ENCODE measurements at regions not wholly inside any gene's neighbourhood (a gene's known extent, or its start where the extent isn't known, plus 50 kb on each side); places are given as distances from the start of the nearest gene placed in this dataset.

DNA sequence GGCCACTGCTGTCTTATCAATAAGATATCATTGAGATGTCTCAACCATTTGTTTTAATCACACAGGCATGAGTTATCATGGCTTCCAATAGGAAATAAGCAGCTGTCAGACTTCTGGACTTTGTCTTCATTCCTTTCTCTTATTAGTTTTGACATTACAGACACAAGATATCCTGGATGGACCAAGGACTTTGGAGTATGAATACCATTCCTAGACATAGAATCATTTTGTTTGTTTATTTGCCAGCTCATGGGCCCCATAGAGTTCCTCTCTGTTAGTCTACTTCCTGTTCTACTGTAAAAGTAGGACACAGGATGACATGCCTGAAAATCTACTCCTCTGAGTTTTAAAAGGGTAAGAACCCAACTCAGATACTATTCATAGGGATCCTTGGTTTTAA lies 77.7 kb upstream of the KCNJ16 start:
- no peak for DNase-seq
- ChIA-PET CTCF (no interaction called here), POLR2A (no interaction called here)
- no peaks in the 10 kb centered on the region for H3K4me1 Mint-ChIP-seq
- no peak overlapping the region for H3K4me3 Mint-ChIP-seq
- H3K27me3 Mint-ChIP-seq: peaks cover 0 to 4% of the 10 kb centered on the region in 2 donors
- Histone ChIP-seq H3K9me3 (ENCODE audit: low read length) (no peaks in the 10 kb centered on the region), H3K4me1 (ENCODE audit: insufficient read depth, low read length) (no peaks in the 10 kb centered on the region), H3K27ac (ENCODE audit: low read depth, low read length) (no peak overlapping the region), H3K36me3 (ENCODE audit: insufficient read depth, low read length) (no peaks in the 10 kb centered on the region), H3K4me3 (ENCODE audit: low read length) (no peak overlapping the region), H3K27me3 (ENCODE audit: insufficient read depth, low read length, poor library complexity, severe bottlenecking) (no peaks in the 10 kb centered on the region)
- no peak overlapping the region for H3K27ac Mint-ChIP-seq
- H3K36me3 Mint-ChIP-seq: no peaks in the 10 kb centered on the region
- peaks cover 0 to 4% (median 2%) of the 10 kb centered on the region in 5 donors for H3K9me3 Mint-ChIP-seq

DNA sequence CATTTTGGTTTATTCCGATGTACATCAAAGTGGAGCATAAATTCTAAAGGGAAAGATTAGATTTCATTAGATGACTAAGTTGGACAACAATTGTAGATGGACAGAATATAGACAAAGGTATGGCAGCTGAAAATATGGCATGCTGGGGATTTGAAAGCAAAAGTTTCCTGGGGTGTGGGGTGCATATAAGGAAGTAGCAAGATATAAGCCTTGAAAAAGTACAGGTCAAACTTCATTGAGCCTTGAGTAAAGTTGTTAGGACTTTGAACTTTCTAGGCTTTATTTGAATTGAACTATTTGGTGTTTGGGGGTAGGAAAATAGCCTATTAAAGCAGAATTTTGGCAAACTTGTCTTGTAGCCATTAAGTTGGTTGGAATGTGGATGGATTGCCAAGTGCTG lies 75.8 kb upstream of the KCNJ16 start:
- no peak for DNase-seq
- no peaks in the 10 kb centered on the region for H3K9me3 ChIP-seq (ENCODE audit: low read length)
- no peak overlapping the region for H3K4me3 ChIP-seq (ENCODE audit: low read length)
- peaks cover 0 to 4% (median 2%) of the 10 kb centered on the region in 5 donors for H3K9me3 Mint-ChIP-seq
- no peaks in the 10 kb centered on the region for H3K4me1 Mint-ChIP-seq
- H3K27me3 Mint-ChIP-seq: peaks cover 0 to 6% of the 10 kb centered on the region in 2 donors
- ChIA-PET CTCF (no interaction called here), POLR2A (no interaction called here)
- H3K27me3 ChIP-seq (ENCODE audit: insufficient read depth, low read length, poor library complexity, severe bottlenecking): no peaks in the 10 kb centered on the region
- H3K4me3 Mint-ChIP-seq: no peak overlapping the region
- H3K4me1 ChIP-seq (ENCODE audit: insufficient read depth, low read length): no peaks in the 10 kb centered on the region
- H3K27ac ChIP-seq (ENCODE audit: low read depth, low read length): no peak overlapping the region
- H3K36me3 Mint-ChIP-seq: no peaks in the 10 kb centered on the region
- no peak overlapping the region for H3K27ac Mint-ChIP-seq
- H3K36me3 ChIP-seq (ENCODE audit: insufficient read depth, low read length): no peaks in the 10 kb centered on the region

DNA sequence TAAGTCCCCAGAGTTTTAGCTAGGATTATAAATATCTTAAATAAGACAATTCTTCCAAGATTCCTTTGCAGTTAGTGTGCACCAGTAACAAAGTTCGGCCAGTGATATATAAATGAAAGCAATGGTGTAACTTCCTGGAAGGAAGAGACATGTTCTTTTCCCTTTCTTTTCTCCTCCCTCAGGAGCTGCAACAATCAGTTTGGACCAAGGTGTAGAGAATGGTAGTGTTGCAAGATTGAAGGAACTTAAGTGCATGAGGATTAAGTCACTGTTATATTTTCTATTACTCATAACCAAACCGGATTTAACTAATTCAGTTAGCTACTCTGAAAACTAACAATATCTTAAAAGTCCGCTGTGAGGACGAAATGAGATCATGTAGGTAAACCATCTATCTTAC lies 68.9 kb upstream of the KCNJ16 start:
- Mint-ChIP-seq H3K27me3 (peaks cover 0 to 4% of the 10 kb centered on the region in 2 donors), H3K4me1 (no peaks in the 10 kb centered on the region)

DNA sequence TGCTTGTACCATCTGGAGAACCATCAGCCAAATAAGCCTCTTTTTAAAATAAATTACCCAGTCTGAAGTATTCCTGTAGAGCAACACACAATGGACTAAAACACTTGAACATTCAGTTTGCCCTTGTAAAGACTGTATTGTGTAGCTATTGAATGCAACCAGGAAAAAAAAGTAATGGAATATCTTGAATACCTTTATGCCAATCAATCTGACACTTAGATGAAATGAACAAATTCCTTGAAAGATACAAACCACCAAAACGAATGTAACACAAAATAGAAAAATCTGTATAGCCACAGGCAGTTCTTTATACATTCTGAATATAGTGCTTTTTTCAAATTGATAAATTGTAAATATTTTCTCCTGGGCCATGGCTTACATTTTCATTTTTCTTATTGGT lies 63.3 kb upstream of the KCNJ16 start:
- H3K4me3 Mint-ChIP-seq: no peak overlapping the region
- no peaks in the 10 kb centered on the region for H3K36me3 Mint-ChIP-seq
- Histone ChIP-seq H3K36me3 (ENCODE audit: insufficient read depth, low read length) (no peaks in the 10 kb centered on the region), H3K4me3 (ENCODE audit: low read length) (no peak overlapping the region), H3K27me3 (ENCODE audit: insufficient read depth, low read length, poor library complexity, severe bottlenecking) (no peaks in the 10 kb centered on the region), H3K9me3 (ENCODE audit: low read length) (no peaks in the 10 kb centered on the region), H3K27ac (ENCODE audit: low read depth, low read length) (no peak overlapping the region), H3K4me1 (ENCODE audit: insufficient read depth, low read length) (no peaks in the 10 kb centered on the region)
- ChIA-PET CTCF (no interaction called here), POLR2A (no interaction called here)
- H3K4me1 Mint-ChIP-seq: no peaks in the 10 kb centered on the region
- H3K27ac Mint-ChIP-seq: no peak overlapping the region
- H3K27me3 Mint-ChIP-seq: peaks cover 0 to 6% of the 10 kb centered on the region in 2 donors
- H3K9me3 Mint-ChIP-seq: peaks cover 0 to 2% (median 0%) of the 10 kb centered on the region in 5 donors
- DNase-seq: no peak

More for the DNA sequence above, 68.9 kb upstream of the KCNJ16 start:
- DNase-seq: no peak
- H3K9me3 ChIP-seq (ENCODE audit: low read length): no peaks in the 10 kb centered on the region
- no peaks in the 10 kb centered on the region for H3K4me1 ChIP-seq (ENCODE audit: insufficient read depth, low read length)
- ChIA-PET CTCF (no interaction called here), POLR2A (no interaction called here)
- no peak overlapping the region for H3K4me3 ChIP-seq (ENCODE audit: low read length)
- no peaks in the 10 kb centered on the region for H3K36me3 ChIP-seq (ENCODE audit: insufficient read depth, low read length)
- H3K27ac Mint-ChIP-seq: no peak overlapping the region
- H3K27me3 ChIP-seq (ENCODE audit: insufficient read depth, low read length, poor library complexity, severe bottlenecking): no peaks in the 10 kb centered on the region
- no peak overlapping the region for H3K4me3 Mint-ChIP-seq
- H3K27ac ChIP-seq (ENCODE audit: low read depth, low read length): no peak overlapping the region
- H3K36me3 Mint-ChIP-seq: no peaks in the 10 kb centered on the region
- H3K9me3 Mint-ChIP-seq: peaks cover 0 to 4% (median 0%) of the 10 kb centered on the region in 5 donors

DNA sequence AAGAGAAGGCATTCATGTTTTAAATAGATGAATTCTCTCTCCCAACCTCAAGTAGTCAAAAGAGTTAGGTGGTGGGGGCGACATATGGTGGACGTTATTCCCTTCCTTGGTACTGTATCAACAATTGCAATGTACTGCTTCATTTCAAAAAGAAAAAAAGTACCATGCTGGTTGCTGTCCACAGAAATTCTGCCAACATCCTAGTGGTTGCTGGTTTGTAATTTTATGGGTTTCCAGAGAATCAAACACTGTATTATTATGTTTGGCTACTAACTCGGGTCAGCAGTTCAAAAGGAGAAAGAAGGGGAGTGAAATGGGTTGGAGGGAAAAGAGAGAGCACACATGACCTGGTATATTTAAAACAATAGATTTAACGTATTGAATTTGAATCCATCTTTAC lies 61.1 kb upstream of the KCNJ16 start:
- H3K4me1 Mint-ChIP-seq: no peaks in the 10 kb centered on the region
- H3K9me3 ChIP-seq (ENCODE audit: low read length): no peaks in the 10 kb centered on the region

DNA sequence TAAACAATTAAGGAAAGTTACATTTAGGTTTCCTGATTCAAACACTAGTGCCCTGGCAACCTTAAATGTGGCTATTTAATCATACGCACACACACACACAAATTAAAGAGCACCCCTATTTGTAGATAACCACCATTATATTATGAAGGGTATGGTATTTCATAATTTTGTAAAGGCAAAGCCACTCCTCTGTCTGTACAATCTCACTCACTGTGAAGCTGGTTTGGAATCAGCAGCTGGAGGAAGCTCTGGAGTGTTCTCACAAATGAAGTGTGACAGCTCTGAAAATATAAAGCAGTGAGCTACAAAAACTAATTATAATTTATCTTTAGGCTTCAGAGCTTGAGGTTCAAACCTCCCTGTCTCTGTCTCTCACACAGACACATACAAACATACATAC lies 57.9 kb upstream of the KCNJ16 start:
- Mint-ChIP-seq H3K9me3 (peaks cover 0 to 4% (median 0%) of the 10 kb centered on the region in 5 donors), H3K4me3 (no peak overlapping the region), H3K36me3 (no peaks in the 10 kb centered on the region), H3K4me1 (no peaks in the 10 kb centered on the region), H3K27me3 (peaks cover 0 to 3% of the 10 kb centered on the region in 2 donors), H3K27ac (no peak overlapping the region)
- Histone ChIP-seq H3K4me3 (ENCODE audit: low read length) (no peak overlapping the region), H3K4me1 (ENCODE audit: insufficient read depth, low read length) (no peaks in the 10 kb centered on the region), H3K9me3 (ENCODE audit: low read length) (no peaks in the 10 kb centered on the region), H3K27ac (ENCODE audit: low read depth, low read length) (no peak overlapping the region), H3K27me3 (ENCODE audit: insufficient read depth, low read length, poor library complexity, severe bottlenecking) (no peaks in the 10 kb centered on the region), H3K36me3 (ENCODE audit: insufficient read depth, low read length) (no peaks in the 10 kb centered on the region)
- POLR2A ChIA-PET: no interaction called here
- CTCF ChIA-PET: no interaction called here
- no peak for DNase-seq

More for the DNA sequence above, 61.1 kb upstream of the KCNJ16 start:
- Mint-ChIP-seq H3K9me3 (peaks cover 0 to 2% (median 0%) of the 10 kb centered on the region in 5 donors), H3K4me3 (no peak overlapping the region), H3K27me3 (peaks cover 0 to 6% of the 10 kb centered on the region in 2 donors), H3K27ac (no peak overlapping the region), H3K36me3 (no peaks in the 10 kb centered on the region)
- no peaks in the 10 kb centered on the region for H3K36me3 ChIP-seq (ENCODE audit: insufficient read depth, low read length)
- no peak overlapping the region for H3K27ac ChIP-seq (ENCODE audit: low read depth, low read length)
- ChIA-PET CTCF (no interaction called here), POLR2A (no interaction called here)
- no peaks in the 10 kb centered on the region for H3K27me3 ChIP-seq (ENCODE audit: insufficient read depth, low read length, poor library complexity, severe bottlenecking)
- DNase-seq: no peak
- no peaks in the 10 kb centered on the region for H3K4me1 ChIP-seq (ENCODE audit: insufficient read depth, low read length)
- H3K4me3 ChIP-seq (ENCODE audit: low read length): no peak overlapping the region

DNA sequence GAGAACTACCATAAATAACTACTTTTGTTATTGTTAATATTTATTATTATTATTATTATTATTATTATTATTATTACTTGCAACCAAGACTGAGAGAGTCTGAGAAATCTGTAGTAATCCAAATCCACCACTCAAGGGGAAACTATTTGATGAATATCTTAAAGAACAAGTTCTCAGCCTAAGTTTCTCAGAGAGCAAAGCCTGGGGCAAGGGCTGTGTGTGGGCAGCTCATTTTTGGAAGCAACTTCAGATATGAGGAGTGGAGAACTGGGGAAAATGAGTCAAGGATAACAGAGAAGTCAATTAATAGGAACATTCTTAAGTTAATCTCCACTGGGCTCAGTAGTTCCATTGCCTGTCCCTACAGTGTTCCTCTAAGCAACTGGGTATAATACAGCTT lies 57.1 kb upstream of the KCNJ16 start:
- H3K27ac ChIP-seq (ENCODE audit: low read depth, low read length): no peak overlapping the region
- H3K27me3 ChIP-seq (ENCODE audit: insufficient read depth, low read length, poor library complexity, severe bottlenecking): no peaks in the 10 kb centered on the region
- no peak for DNase-seq
- no peaks in the 10 kb centered on the region for H3K36me3 ChIP-seq (ENCODE audit: insufficient read depth, low read length)
- POLR2A ChIA-PET: no interaction called here
- CTCF ChIA-PET: no interaction called here
- Mint-ChIP-seq H3K4me1 (no peaks in the 10 kb centered on the region), H3K9me3 (peaks cover 0 to 4% (median 0%) of the 10 kb centered on the region in 5 donors), H3K4me3 (no peak overlapping the region), H3K27me3 (peaks cover 0 to 2% of the 10 kb centered on the region in 2 donors), H3K36me3 (no peaks in the 10 kb centered on the region), H3K27ac (no peak overlapping the region)
- H3K4me3 ChIP-seq (ENCODE audit: low read length): no peak overlapping the region
- H3K4me1 ChIP-seq (ENCODE audit: insufficient read depth, low read length): no peaks in the 10 kb centered on the region
- H3K9me3 ChIP-seq (ENCODE audit: low read length): no peaks in the 10 kb centered on the region

DNA sequence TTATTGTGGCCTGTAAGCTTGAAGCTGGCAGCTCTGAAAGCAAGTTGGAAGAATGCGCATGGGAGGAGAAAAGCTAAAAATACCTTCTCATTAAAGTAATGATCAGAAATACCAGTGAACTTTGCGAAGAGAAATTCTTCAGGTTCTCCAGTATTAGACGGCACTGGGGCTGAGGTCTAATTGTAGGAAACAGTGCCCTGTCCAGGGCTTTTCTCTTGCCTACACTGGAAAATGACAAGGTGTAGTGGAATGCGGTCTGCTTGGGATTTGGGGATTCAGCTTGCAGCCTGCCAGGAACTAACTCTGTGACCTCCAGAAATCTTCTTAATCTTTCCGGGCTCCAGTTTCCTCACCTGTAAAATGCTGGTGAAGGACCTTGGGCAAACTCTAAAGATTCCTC lies 53.3 kb upstream of the KCNJ16 start:
- no peak overlapping the region for H3K4me3 ChIP-seq (ENCODE audit: low read length)
- Mint-ChIP-seq H3K4me1 (no peaks in the 10 kb centered on the region), H3K4me3 (no peak overlapping the region), H3K9me3 (peaks cover 0 to 4% (median 0%) of the 10 kb centered on the region in 5 donors), H3K27me3 (no peaks in the 10 kb centered on the region), H3K27ac (no peak overlapping the region), H3K36me3 (no peaks in the 10 kb centered on the region)
- H3K36me3 ChIP-seq (ENCODE audit: insufficient read depth, low read length): no peaks in the 10 kb centered on the region
- no peak for DNase-seq
- no peaks in the 10 kb centered on the region for H3K4me1 ChIP-seq (ENCODE audit: insufficient read depth, low read length)
- CTCF ChIA-PET: no interaction called here
- no peaks in the 10 kb centered on the region for H3K27me3 ChIP-seq (ENCODE audit: insufficient read depth, low read length, poor library complexity, severe bottlenecking)
- POLR2A ChIA-PET: interaction anchor here (0.6 kb wide), 1 partner anchor 248 kb away, joined by 3 read pairs; no protein-coding TSS in a partner anchor
- H3K27ac ChIP-seq (ENCODE audit: low read depth, low read length): no peak overlapping the region
- no peaks in the 10 kb centered on the region for H3K9me3 ChIP-seq (ENCODE audit: low read length)

DNA sequence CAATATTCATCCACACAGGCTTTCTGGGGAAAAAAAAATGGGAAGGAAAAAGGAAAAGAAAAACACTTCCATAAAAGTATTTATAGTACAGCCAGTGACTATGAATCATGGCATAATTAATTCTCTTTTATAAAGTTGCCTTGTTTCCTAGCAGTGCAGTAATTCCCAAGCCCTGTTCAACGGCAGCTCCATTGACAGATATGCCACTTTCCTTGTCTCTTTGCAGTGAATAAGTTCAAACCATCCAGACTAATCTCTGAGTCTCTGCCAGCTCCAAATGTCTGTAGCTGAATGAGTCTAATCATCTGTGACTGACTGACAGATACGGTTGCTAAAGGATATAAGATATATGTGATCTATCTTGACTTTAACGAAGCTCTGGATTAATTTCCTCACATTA lies 52.9 kb upstream of the KCNJ16 start:
- Histone ChIP-seq H3K4me1 (ENCODE audit: insufficient read depth, low read length) (no peaks in the 10 kb centered on the region), H3K27ac (ENCODE audit: low read depth, low read length) (no peak overlapping the region), H3K4me3 (ENCODE audit: low read length) (no peak overlapping the region), H3K36me3 (ENCODE audit: insufficient read depth, low read length) (no peaks in the 10 kb centered on the region), H3K27me3 (ENCODE audit: insufficient read depth, low read length, poor library complexity, severe bottlenecking) (no peaks in the 10 kb centered on the region), H3K9me3 (ENCODE audit: low read length) (no peaks in the 10 kb centered on the region)
- Mint-ChIP-seq H3K27ac (no peak overlapping the region), H3K27me3 (no peaks in the 10 kb centered on the region), H3K9me3 (peaks cover 0 to 4% (median 0%) of the 10 kb centered on the region in 5 donors), H3K4me3 (no peak overlapping the region), H3K4me1 (no peaks in the 10 kb centered on the region), H3K36me3 (no peaks in the 10 kb centered on the region)
- no peak for DNase-seq
- CTCF ChIA-PET: no interaction called here
- POLR2A ChIA-PET: interaction anchor here (0.6 kb wide), 1 partner anchor 249 kb away, joined by 3 read pairs; no protein-coding TSS in a partner anchor
